ENCODE measurements at regions not wholly inside any gene's neighbourhood (a gene's known extent, or its start where the extent isn't known, plus 50 kb on each side); places are given as distances from the start of the nearest gene placed in this dataset.

GRCh38 chr12:115229517-115229916 is 545.5 kb upstream of the TBX3 start:
- intact Hi-C loops (cut with micrococcal nuclease), result no loop called here

GRCh38 chr12:115228434-115228833 is 544.5 kb upstream of the TBX3 start:
- intact Hi-C loops (cut with micrococcal nuclease), result no loop called here

- intact Hi-C loops (cut with micrococcal nuclease), result no loop called here
Observed at GRCh38 chr12:115227137-115227615, 543.2 kb upstream of the TBX3 start.

GRCh38 chr12:115225845-115226244 is 541.9 kb upstream of the TBX3 start:
- intact Hi-C loops (cut with micrococcal nuclease), result no loop called here

GRCh38 chr12:115223991-115224390 is 540.0 kb upstream of the TBX3 start:
- intact Hi-C loops (cut with micrococcal nuclease), result no loop called here

- intact Hi-C loops (cut with micrococcal nuclease), result no loop called here
Observed at GRCh38 chr12:115223322-115223721, 539.3 kb upstream of the TBX3 start.

- intact Hi-C loops (cut with micrococcal nuclease), result no loop called here
Observed at GRCh38 chr12:115222220-115222619, 538.2 kb upstream of the TBX3 start.

- intact Hi-C loops (cut with micrococcal nuclease), result no loop called here
Observed at GRCh38 chr12:115216301-115216700, 532.3 kb upstream of the TBX3 start.

- intact Hi-C loops (cut with micrococcal nuclease), result no loop called here
Observed at GRCh38 chr12:115215544-115215943, 531.6 kb upstream of the TBX3 start.

- intact Hi-C loops (cut with micrococcal nuclease), result no loop called here
Observed at GRCh38 chr12:115213538-115214016, 529.6 kb upstream of the TBX3 start.

- intact Hi-C loops (cut with micrococcal nuclease), result no loop called here
Observed at GRCh38 chr12:115213118-115213517, 529.1 kb upstream of the TBX3 start.

GRCh38 chr12:115212356-115212755 is 528.4 kb upstream of the TBX3 start:
- intact Hi-C loops (cut with micrococcal nuclease), result no loop called here

GRCh38 chr12:115210533-115211252 is 526.7 kb upstream of the TBX3 start:
- intact Hi-C loops (cut with micrococcal nuclease), result no loop called here

- intact Hi-C loops (cut with micrococcal nuclease), result no loop called here
Observed at GRCh38 chr12:115209230-115209629, 525.3 kb upstream of the TBX3 start.

- intact Hi-C loops (cut with micrococcal nuclease), result no loop called here
Observed at GRCh38 chr12:115208098-115208497, 524.1 kb upstream of the TBX3 start.

- intact Hi-C loops (cut with micrococcal nuclease), result no loop called here
Observed at GRCh38 chr12:115207216-115207915, 523.4 kb upstream of the TBX3 start.

GRCh38 chr12:115206801-115207200 is 522.8 kb upstream of the TBX3 start:
- intact Hi-C loops (cut with micrococcal nuclease), result no loop called here

GRCh38 chr12:115205755-115206308 is 521.9 kb upstream of the TBX3 start:
- intact Hi-C loops (cut with micrococcal nuclease), result no loop called here

- intact Hi-C loops (cut with micrococcal nuclease), result no loop called here
Observed at GRCh38 chr12:115204957-115205754, 521.2 kb upstream of the TBX3 start.

- intact Hi-C loops (cut with micrococcal nuclease), result no loop called here
Observed at GRCh38 chr12:115203701-115204100, 519.7 kb upstream of the TBX3 start.

- intact Hi-C loops (cut with micrococcal nuclease), result no loop called here
Observed at GRCh38 chr12:115201966-115202365, 518.0 kb upstream of the TBX3 start.

- intact Hi-C loops (cut with micrococcal nuclease), result no loop called here
Observed at GRCh38 chr12:115199831-115200230, 515.9 kb upstream of the TBX3 start.

Measured in T-helper 1 cell treated with Interleukin-12 subunit alpha and Interleukin-12 subunit beta and Interleukin-4 antibody, amounts not matched to agents 30 ng/mL and 1 ng/mL, for 36 hours (primary cell).